ENCODE measurements at regions not wholly inside any gene's neighbourhood (a gene's known extent, or its start where the extent isn't known, plus 50 kb on each side); places are given as distances from the start of the nearest gene placed in this dataset.

DNA sequence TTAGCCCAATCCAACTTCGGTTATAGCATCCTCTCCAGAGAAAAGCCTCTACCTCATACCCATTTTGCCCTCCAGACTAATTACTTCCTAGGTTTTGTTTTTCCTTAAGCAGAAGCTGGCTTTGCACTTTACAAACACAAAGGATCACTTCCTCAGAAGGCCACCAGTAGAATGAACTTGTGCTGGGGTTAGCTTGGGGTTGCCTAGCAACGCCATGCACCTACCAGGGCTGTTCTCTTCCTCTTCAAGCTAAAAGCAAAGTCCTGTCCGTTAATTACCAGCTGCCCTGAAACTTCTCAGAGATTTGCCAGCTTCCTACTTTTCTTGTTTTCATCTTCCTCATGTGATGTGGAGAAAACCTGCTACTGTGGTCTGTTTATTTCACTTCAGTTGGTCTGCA is 132.0 kb upstream of the WWC1 start:
- Mint-ChIP-seq H3K9me3 (no peaks in the 10 kb centered on the region), H3K27me3 (ENCODE audit: insufficient read depth) (peaks cover 2% of the 10 kb centered on the region), H3K27ac (no peak overlapping the region), H3K4me3 (no peak overlapping the region), H3K4me1 (peaks cover 16% of the 10 kb centered on the region), H3K36me3 (ENCODE audit: low read depth) (no peaks in the 10 kb centered on the region)
- WGBS, 2 experiments (ENCODE audit: insufficient coverage in 1 of 2, insufficient read length in 1 of 2) = 56 to 60% methylated on average over 2 to 3 of the region's 3 CpGs
- Histone ChIP-seq H3K36me3 (ENCODE audit: control insufficient read depth, insufficient read depth, low read length) (no peaks in the 10 kb centered on the region), H3K4me3 (ENCODE audit: low read length) (no peak overlapping the region), H3K9ac (ENCODE audit: extremely low read depth, low read length, poor library complexity, severe bottlenecking) (no peak overlapping the region), H3K9me3 (ENCODE audit: control insufficient read depth, low read length) (no peaks in the 10 kb centered on the region), H3K27me3 (ENCODE audit: control insufficient read depth, insufficient read depth, low read length, poor library complexity, severe bottlenecking) (no peaks in the 10 kb centered on the region), H3K4me1 (ENCODE audit: control insufficient read depth, insufficient read depth, low read length) (no peaks in the 10 kb centered on the region), H3K27ac (ENCODE audit: low read depth, low read length) (no peak overlapping the region)
- TF ChIP-seq CTCF (conservative IDR thresholded peaks at IDR 0.05) = no peak
- peak; percentile 77 for DNase-seq

DNA sequence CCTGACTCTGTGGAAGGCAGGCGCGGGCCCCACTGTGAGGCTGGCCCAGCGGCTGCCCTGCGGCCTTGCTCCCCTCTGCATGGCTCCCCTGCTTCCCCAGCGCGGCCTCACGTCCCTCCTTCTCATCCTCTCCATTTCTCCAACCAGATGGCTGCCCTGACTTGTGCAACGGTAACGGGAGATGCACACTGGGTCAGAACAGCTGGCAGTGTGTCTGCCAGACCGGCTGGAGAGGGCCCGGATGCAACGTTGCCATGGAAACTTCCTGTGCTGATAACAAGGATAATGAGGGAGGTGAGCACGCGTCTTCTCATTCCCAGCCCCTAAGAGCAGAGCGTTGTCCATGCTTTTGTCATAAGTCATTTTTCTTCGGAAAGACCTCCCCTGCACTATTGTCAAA is 129.0 kb upstream of the WWC1 start:
- Histone ChIP-seq H3K9ac (ENCODE audit: extremely low read depth, low read length, poor library complexity, severe bottlenecking) (no peak overlapping the region), H3K36me3 (ENCODE audit: control insufficient read depth, insufficient read depth, low read length) (no peaks in the 10 kb centered on the region), H3K4me1 (ENCODE audit: control insufficient read depth, insufficient read depth, low read length) (no peaks in the 10 kb centered on the region), H3K9me3 (ENCODE audit: control insufficient read depth, low read length) (no peaks in the 10 kb centered on the region), H3K4me3 (ENCODE audit: low read length) (no peak overlapping the region), H3K27ac (ENCODE audit: low read depth, low read length) (peak overlapping the region; percentile 73), H3K27me3 (ENCODE audit: control insufficient read depth, insufficient read depth, low read length, poor library complexity, severe bottlenecking) (no peaks in the 10 kb centered on the region)
- 91% methylated on average over 13 to 16 of the region's 16 CpGs for whole genome bisulfite sequencing, 2 experiments (ENCODE audit: insufficient coverage in 1 of 2, insufficient read length in 1 of 2)
- H3K4me3 Mint-ChIP-seq = no peak overlapping the region
- no peak for TF ChIP-seq CTCF (conservative IDR thresholded peaks at IDR 0.05)
- H3K36me3 Mint-ChIP-seq (ENCODE audit: low read depth) = no peaks in the 10 kb centered on the region
- H3K9me3 Mint-ChIP-seq = no peaks in the 10 kb centered on the region
- peaks cover 36% of the 10 kb centered on the region for H3K4me1 Mint-ChIP-seq
- no peak for DNase-seq
- H3K27me3 Mint-ChIP-seq (ENCODE audit: insufficient read depth) = peaks cover 2% of the 10 kb centered on the region
- H3K27ac Mint-ChIP-seq = no peak overlapping the region

DNA sequence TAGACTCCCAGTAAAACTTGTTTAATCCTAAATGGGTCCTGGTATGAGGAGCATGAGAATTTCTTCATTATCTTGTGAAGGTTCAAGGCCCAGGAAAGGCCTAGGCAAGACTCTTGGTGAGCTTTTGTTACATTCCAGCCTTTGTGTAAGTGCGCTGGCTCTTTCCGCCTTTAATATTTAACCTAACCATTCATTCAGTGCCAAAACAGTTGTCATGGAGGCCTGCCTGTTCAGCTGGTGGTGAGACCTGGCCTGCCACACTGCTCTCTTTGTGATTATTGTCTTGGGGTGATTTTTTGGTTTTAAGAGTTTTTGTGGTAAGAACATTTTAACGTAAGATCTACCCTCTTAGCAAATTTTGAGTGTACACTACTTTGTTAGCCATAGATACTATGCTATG is 127.5 kb upstream of the WWC1 start:
- Mint-ChIP-seq H3K36me3 (ENCODE audit: low read depth) (no peaks in the 10 kb centered on the region), H3K27ac (no peak overlapping the region), H3K4me3 (no peak overlapping the region), H3K27me3 (ENCODE audit: insufficient read depth) (no peaks in the 10 kb centered on the region), H3K4me1 (peaks cover 39% of the 10 kb centered on the region), H3K9me3 (no peaks in the 10 kb centered on the region)
- no peak overlapping the region for H3K27ac ChIP-seq (ENCODE audit: low read depth, low read length)
- no peak overlapping the region for H3K9ac ChIP-seq (ENCODE audit: extremely low read depth, low read length, poor library complexity, severe bottlenecking)
- DNase-seq = no peak
- no peaks in the 10 kb centered on the region for H3K4me1 ChIP-seq (ENCODE audit: control insufficient read depth, insufficient read depth, low read length)
- H3K36me3 ChIP-seq (ENCODE audit: control insufficient read depth, insufficient read depth, low read length) = no peaks in the 10 kb centered on the region
- no peak overlapping the region for H3K4me3 ChIP-seq (ENCODE audit: low read length)
- no peaks in the 10 kb centered on the region for H3K9me3 ChIP-seq (ENCODE audit: control insufficient read depth, low read length)
- no peak for TF ChIP-seq CTCF (conservative IDR thresholded peaks at IDR 0.05)
- no peaks in the 10 kb centered on the region for H3K27me3 ChIP-seq (ENCODE audit: control insufficient read depth, insufficient read depth, low read length, poor library complexity, severe bottlenecking)
- whole genome bisulfite sequencing, 2 experiments (ENCODE audit: insufficient coverage in 1 of 2, insufficient read length in 1 of 2) = 85% methylated on average over 3 of the region's 3 CpGs; no CpG with 5 or more reads in 1 of the 2 experiments

All from endodermal cell (in vitro differentiated cells).